DND-41 (cell line): ENCODE measurements at regions not wholly inside any gene's neighbourhood (a gene's known extent, or its start where the extent isn't known, plus 50 kb on each side); places are given as distances from the start of the nearest gene placed in this dataset.

Experiments
- ATAC-seq: fragments of 200-7000 bp; cut with Tn5 transposase; 3 replicates; pipeline ENCODE4 v1.9.1; 2021; ENCODE audit warnings: low read depth; ENCODE audit not compliant: insufficient read depth
- DNase-seq: peaks from one replicate; pipeline ENCODE4 v3.0.0-alpha.2; 2020
- H2AFZ ChIP-seq: 2 replicates; pipeline ENCODE4 v1.6.0; 2012; ENCODE audit warnings: low read depth, low read length
- H3K27ac ChIP-seq: 2 replicates; pipeline ENCODE4 v1.5.1; 2012; ENCODE audit warnings: low read length, inconsistent platforms
- H3K27me3 ChIP-seq: fragments of 200-600 bp; sonication (generic); 2 replicates; pipeline ENCODE4 v1.6.0; 2012; ENCODE audit warnings: low read length, mild to moderate bottlenecking, inconsistent platforms; ENCODE audit not compliant: insufficient read depth, poor library complexity
- H3K36me3 ChIP-seq: 2 replicates; pipeline ENCODE4 v1.5.1; 2012; ENCODE audit warnings: low read length, inconsistent platforms; ENCODE audit not compliant: insufficient read depth
- H3K4me1 ChIP-seq: 2 replicates; pipeline ENCODE4 v1.5.1; 2012; ENCODE audit warnings: mild to moderate bottlenecking, low read length; ENCODE audit not compliant: insufficient read depth
- H3K4me2 ChIP-seq: 2 replicates; pipeline ENCODE4 v1.6.0; 2012; ENCODE audit warnings: mild to moderate bottlenecking, moderate library complexity, low read length, inconsistent platforms; ENCODE audit not compliant: insufficient read depth
- H3K4me3 ChIP-seq, 2 experiments: fragments of 200-600 bp in 1 of 2; shearing (Covaris generic) in 1 of 2; 2 replicates each; pipeline ENCODE4 v1.5.1; 2012 to 2016; ENCODE audit warnings: inconsistent platforms in 2 of 2, low read length in 2 of 2, mild to moderate bottlenecking in 2 of 2, low read depth in 1 of 2, moderate library complexity in 1 of 2
- H3K79me2 ChIP-seq: 2 replicates; pipeline ENCODE4 v1.6.0; 2012; ENCODE audit warnings: low read length, inconsistent platforms; ENCODE audit not compliant: insufficient read depth
- H3K9ac ChIP-seq: 2 replicates; pipeline ENCODE4 v1.6.0; 2012; ENCODE audit warnings: low read depth, mild to moderate bottlenecking, inconsistent platforms, low read length, moderate library complexity
- H3K9me3 ChIP-seq: 2 replicates; pipeline ENCODE4 v1.5.1; 2012; ENCODE audit warnings: low read length, moderate library complexity, mild to moderate bottlenecking, inconsistent platforms; ENCODE audit not compliant: insufficient read depth, severe bottlenecking
- H4K20me1 ChIP-seq: 2 replicates; pipeline ENCODE4 v1.6.0; 2012; ENCODE audit warnings: low read length; ENCODE audit not compliant: insufficient read depth
- EZH2 ChIP-seq: IDR thresholded peaks from 3 replicates; pipeline ENCODE4 v1.6.1; 2012; ENCODE audit warnings: borderline replicate concordance, low read depth, mild to moderate bottlenecking, moderate library complexity, low read length, inconsistent platforms; ENCODE audit not compliant: severe bottlenecking
- TF ChIP-seq, protein P1 (sequence below): IDR thresholded peaks from 2 replicates; pipeline ENCODE4 v1.5.1; 2012; ENCODE audit warnings: borderline replicate concordance, low read length, moderate library complexity, mild to moderate bottlenecking; ENCODE audit not compliant: poor library complexity, severe bottlenecking; ENCODE audit errors: extremely low read depth

DNA sequence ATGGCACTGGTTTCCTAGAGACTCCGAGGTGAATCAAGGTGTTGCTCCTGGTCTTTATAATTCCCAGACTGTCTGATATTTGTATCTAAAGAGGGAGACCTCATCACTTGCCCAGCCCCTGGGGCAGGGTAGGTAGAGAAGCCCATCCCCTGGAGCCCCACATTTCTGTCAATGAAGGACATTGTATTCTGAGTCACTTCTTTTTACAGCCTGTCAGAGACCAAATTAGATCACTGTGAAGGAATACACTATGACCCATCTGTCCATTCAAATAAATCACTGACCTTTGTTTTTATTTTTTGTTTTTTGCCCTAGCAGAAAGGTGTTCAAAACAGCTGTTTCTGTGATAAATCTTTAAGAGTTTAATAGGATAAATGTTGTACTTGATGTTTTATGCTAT, 67.9 kb upstream of the ANO6 start:
- no peaks in the 10 kb centered on the region for H4K20me1 ChIP-seq
- no peak for ATAC-seq
- TF ChIP-seq, protein P1, sequence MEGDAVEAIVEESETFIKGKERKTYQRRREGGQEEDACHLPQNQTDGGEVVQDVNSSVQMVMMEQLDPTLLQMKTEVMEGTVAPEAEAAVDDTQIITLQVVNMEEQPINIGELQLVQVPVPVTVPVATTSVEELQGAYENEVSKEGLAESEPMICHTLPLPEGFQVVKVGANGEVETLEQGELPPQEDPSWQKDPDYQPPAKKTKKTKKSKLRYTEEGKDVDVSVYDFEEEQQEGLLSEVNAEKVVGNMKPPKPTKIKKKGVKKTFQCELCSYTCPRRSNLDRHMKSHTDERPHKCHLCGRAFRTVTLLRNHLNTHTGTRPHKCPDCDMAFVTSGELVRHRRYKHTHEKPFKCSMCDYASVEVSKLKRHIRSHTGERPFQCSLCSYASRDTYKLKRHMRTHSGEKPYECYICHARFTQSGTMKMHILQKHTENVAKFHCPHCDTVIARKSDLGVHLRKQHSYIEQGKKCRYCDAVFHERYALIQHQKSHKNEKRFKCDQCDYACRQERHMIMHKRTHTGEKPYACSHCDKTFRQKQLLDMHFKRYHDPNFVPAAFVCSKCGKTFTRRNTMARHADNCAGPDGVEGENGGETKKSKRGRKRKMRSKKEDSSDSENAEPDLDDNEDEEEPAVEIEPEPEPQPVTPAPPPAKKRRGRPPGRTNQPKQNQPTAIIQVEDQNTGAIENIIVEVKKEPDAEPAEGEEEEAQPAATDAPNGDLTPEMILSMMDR, result no peak
- no peak for TF ChIP-seq EZH2
- H3K4me3 ChIP-seq, result no peak overlapping the region
- H3K4me1 ChIP-seq, result no peaks in the 10 kb centered on the region
- H3K9me3 ChIP-seq, result peaks cover 10% of the 10 kb centered on the region
- no peaks in the 10 kb centered on the region for H3K27me3 ChIP-seq
- H2AFZ ChIP-seq, result no peak overlapping the region
- no peak overlapping the region for H3K27ac ChIP-seq
- no peaks in the 10 kb centered on the region for H3K36me3 ChIP-seq
- no peaks in the 10 kb centered on the region for H3K79me2 ChIP-seq
- no peak for DNase-seq
- no peak overlapping the region for H3K9ac ChIP-seq
- H3K4me2 ChIP-seq, result no peak overlapping the region

DNA sequence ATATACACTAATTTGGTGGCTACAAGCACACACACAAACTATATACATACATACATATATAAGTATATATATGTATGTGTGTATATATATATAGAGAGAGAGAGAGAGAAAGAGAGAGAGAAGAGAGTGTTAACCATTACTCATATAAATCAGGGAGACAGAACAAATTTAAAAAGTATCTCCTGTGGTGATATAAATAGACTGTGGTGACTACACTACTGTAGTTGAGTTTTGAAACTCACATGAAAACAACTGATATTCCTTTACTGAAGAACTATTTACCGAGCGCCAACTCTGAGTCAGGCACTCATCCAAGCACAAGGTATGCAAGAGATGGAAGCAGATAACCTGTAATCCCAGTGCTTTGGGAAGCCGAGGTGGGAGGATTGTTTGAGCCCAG, 67.3 kb upstream of the ANO6 start:
- no peaks in the 10 kb centered on the region for H3K79me2 ChIP-seq
- H2AFZ ChIP-seq, result no peak overlapping the region
- DNase-seq, result no peak
- H3K4me3 ChIP-seq, result no peak overlapping the region
- peaks cover 10% of the 10 kb centered on the region for H3K9me3 ChIP-seq
- TF ChIP-seq, protein P1, result no peak
- TF ChIP-seq EZH2, result no peak
- H4K20me1 ChIP-seq, result no peaks in the 10 kb centered on the region
- H3K27ac ChIP-seq, result no peak overlapping the region
- H3K9ac ChIP-seq, result no peak overlapping the region
- no peak for ATAC-seq
- H3K27me3 ChIP-seq, result no peaks in the 10 kb centered on the region
- H3K4me2 ChIP-seq, result no peak overlapping the region
- no peaks in the 10 kb centered on the region for H3K36me3 ChIP-seq
- no peaks in the 10 kb centered on the region for H3K4me1 ChIP-seq

DNA sequence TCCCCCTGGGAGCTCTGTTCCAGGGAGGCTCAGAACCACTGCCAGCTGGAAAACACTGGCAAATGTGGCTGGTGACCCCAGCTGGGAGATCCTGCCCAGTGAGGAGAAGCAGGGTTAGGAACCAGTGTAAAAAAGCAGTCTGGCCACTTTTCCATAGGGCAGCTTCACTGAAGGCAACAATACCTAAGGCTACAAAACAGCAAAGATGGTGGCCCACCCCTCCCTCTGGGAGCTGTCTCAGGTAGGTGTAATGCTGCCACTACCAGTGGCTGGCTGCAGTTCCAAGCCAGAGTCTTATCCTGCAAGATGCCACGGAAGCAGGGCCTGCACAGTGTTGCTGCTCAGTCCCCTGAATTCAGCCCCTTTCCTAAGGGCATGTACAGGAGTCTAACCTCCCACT, 50.6 kb upstream of the ANO6 start:
- H3K36me3 ChIP-seq, result no peaks in the 10 kb centered on the region
- H3K9me3 ChIP-seq, result no peaks in the 10 kb centered on the region
- H2AFZ ChIP-seq, result no peak overlapping the region
- no peak overlapping the region for H3K27ac ChIP-seq
- no peak for TF ChIP-seq EZH2
- TF ChIP-seq, protein P1, result no peak
- no peaks in the 10 kb centered on the region for H3K4me1 ChIP-seq
- no peak for ATAC-seq
- H3K9ac ChIP-seq, result no peak overlapping the region
- H3K27me3 ChIP-seq, result no peaks in the 10 kb centered on the region
- DNase-seq, result no peak
- no peak overlapping the region for H3K4me3 ChIP-seq
- no peak overlapping the region for H3K4me2 ChIP-seq
- no peaks in the 10 kb centered on the region for H4K20me1 ChIP-seq
- H3K79me2 ChIP-seq, result no peaks in the 10 kb centered on the region

DNA sequence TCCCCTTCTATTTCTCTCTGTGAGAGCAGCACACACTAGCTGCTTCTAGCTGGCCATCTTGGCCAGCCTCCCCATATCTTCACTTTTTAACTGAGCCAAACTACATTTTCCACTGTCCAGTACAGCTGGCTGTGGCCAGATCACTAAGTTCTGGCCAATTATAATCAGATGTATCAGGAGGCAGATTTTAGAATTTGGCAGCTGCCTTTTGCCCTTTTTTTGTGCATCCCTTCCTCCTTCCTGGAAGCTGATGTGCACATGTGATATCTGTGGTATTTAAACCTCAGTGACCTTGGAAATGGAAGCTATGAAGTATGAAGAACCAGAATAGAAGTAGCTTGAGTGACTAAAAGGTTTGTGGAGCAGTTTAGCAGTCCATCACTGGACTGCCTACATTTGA, 49.8 kb upstream of the ANO6 start:
- no peak overlapping the region for H3K4me3 ChIP-seq
- TF ChIP-seq EZH2, result no peak
- TF ChIP-seq, protein P1, result no peak
- no peaks in the 10 kb centered on the region for H3K36me3 ChIP-seq
- DNase-seq (no peak), ATAC-seq (no peak)
- no peaks in the 10 kb centered on the region for H3K79me2 ChIP-seq
- no peaks in the 10 kb centered on the region for H3K27me3 ChIP-seq
- no peaks in the 10 kb centered on the region for H4K20me1 ChIP-seq
- no peaks in the 10 kb centered on the region for H3K9me3 ChIP-seq
- H3K9ac ChIP-seq, result no peak overlapping the region
- no peak overlapping the region for H2AFZ ChIP-seq
- H3K4me2 ChIP-seq, result no peak overlapping the region
- H3K27ac ChIP-seq, result no peak overlapping the region
- no peaks in the 10 kb centered on the region for H3K4me1 ChIP-seq
